Esophagus squamous epithelium (tissue), 4 donors: ENCODE measurements at regions not wholly inside any gene's neighbourhood (a gene's known extent, or its start where the extent isn't known, plus 50 kb on each side); places are given as distances from the start of the nearest gene placed in this dataset.

Source experiments
- CTCF ChIP-seq, 6 experiments: fragments of 450-650 bp in 4 of 6; fragments of 200-600 bp in 2 of 6; sonication (generic) in 2 of 6; IDR thresholded peaks; one replicate each; pipeline ENCODE4 v1.5.1; 2016 to 2019; ENCODE audit warnings: antibody characterized with exemption in 6 of 6, mild to moderate bottlenecking in 4 of 6, moderate library complexity in 4 of 6
- POLR2A ChIP-seq, 4 donors: fragments of 450-650 bp; IDR thresholded peaks; one replicate each; pipeline ENCODE4 v1.6.1; 2017; ENCODE audit warnings: antibody characterized with exemption in 4 of 4, mild to moderate bottlenecking in 4 of 4, moderate library complexity in 3 of 4

- TF ChIP-seq CTCF (IDR thresholded peaks at IDR 0.05) (no peak), POLR2A (IDR thresholded peaks at IDR 0.05) (no peak)
Measured at GRCh38 chr1:228935198-228935663, 200.0 kb downstream of the RHOU start.
